CD4-positive, alpha-beta T cell treated with Interleukin-12 subunit alpha and Interleukin-12 subunit beta, for 1 hour (primary cell): ENCODE measurements at regions not wholly inside any gene's neighbourhood (a gene's known extent, or its start where the extent isn't known, plus 50 kb on each side); places are given as distances from the start of the nearest gene placed in this dataset.
"Not testable (repeated sequence)": the region's sequence is repeated elsewhere in the genome, so short reads cannot be mapped to it uniquely, and the experiment has no call there.

Source experiments
- DNase-seq: peaks from one replicate; pipeline ENCODE4 v3.0.0-alpha.2; 2020

DNA sequence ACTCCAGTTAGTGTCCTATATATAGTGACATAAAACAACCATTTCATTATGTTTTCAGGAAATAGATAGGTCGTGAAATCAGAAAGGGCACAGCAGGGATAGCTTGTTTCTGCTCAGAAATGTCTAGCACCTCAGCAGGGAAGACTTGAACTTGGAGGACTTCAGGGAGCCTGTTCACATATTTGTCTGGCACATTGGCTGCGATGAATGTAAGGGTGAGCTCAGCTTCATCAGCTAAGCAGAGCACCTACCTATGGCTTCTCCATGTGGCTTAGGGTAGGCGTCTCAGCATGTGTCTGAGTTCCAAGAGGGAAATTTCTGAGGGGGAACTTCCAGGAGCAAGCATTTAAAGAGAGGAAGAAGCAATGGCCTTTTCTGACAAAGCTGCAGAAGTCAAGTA, 126.2 kb downstream of the PCDH10 start:
- no peak for DNase-seq

GRCh38 chr4:133273401-133273800, 124.3 kb downstream of the PCDH10 start:
- no peak for DNase-seq

DNA sequence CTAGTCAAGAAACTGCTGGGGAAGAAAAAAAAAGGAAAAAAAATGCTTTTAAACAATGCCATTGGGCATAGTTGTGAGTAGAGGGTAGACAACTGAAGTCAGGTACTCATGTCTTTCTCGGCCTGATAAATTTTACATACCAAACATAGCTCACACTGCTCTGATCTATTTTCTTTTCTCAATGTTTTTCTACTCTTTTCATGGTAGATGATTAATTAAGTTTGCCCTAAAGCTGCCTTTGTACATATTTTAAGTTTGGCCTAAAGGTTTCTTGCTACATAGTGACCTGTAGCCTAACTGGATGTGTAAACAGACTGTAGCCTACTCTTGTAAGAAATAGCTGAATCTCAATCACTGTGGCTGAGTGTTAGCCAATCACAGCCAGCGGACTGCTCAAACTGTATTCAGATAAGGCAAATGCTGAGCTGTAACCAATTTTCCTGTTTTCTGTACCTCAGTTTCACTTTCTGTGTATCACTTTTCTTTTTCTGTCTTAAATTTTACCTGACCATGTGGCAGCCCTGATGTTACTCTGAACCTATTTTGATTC, 121.0 kb downstream of the PCDH10 start:
- no peak for DNase-seq

DNA sequence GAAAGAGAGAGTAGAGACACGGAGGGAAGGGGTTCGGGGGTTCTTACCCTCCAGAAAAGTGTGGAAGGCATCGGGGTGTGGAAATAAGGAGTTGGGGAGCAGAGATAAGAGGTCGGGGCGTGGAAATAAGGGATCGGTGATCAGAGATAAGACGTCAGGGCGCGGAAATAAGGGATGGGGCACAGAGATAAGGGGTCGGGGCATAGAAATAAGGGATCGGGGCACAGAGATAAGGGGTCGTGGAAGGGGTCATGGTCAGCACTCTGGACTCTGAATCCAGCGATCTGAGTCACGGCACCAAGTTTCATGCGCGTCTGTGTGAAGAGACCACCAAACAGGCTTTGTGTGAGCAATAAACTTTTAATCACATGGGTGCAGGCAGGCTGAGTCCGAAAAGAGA, 119.1 kb downstream of the PCDH10 start:
- no peak for DNase-seq

- DNase-seq, result not testable (repeated sequence)
Measured at GRCh38 chr4:133267506-133267905, 118.4 kb downstream of the PCDH10 start.

DNA sequence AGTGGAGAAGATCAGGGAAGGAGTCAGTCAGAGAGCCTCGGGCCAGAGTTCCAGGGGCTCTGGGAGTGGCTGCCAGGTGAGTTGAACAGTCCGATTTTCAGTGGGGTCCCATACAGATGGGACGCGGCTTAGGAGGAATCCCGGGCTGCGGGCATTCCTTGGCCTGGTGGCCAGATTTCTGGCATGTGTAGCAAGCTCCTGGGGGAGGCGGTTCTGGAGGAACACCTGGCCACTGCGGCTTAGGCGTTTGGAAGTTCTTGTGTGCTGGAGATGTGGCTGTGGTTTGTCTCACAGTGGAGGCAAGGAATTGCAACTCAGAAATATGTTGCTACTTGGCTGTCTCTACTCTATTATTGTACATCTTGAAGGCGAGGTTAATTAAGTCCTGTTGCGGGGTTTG, 117.9 kb downstream of the PCDH10 start:
- DNase-seq, result not testable (repeated sequence)

- DNase-seq, result not testable (repeated sequence)
Measured at GRCh38 chr4:133264251-133264650, 115.2 kb downstream of the PCDH10 start.

DNA sequence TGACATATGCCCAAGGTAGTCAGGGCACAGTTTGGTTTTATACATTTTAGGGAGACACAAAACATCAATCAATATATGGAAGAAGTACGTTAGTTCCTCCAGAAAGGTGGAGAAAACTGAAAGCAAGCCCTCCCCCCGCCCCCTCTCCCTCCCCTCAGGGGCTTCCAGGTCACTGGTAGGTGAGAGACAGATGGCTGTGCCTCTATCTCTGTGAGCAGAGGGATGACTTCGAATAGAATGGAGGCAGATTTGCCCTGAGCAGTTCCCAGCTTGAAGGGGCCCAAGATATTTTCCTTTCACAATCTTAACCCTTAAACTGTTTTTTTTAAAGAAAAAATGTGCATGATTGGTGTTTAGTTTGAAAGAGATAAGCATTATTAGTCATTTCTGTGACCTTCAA, 114.0 kb downstream of the PCDH10 start:
- DNase-seq, result no peak

DNA sequence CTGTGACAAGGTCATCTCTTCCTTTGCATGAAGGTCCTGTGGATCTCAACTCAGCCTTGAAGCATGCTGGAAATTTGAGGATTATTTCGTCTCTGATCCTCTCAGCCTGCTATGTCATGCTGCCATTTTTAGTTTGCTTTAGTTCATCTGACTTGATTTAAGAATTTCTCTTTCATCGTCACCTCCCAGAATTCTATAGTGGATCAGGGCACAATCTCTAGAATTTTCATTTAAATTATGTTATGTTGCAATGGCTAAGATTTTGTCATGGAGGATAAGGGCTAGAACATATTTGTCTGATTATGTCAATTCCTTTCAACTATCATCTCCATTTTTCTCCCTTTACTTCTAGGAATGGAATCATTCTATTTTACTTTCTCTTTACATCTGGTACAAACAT, 98.8 kb downstream of the PCDH10 start:
- DNase-seq, result no peak

- DNase-seq, result no peak
Measured at GRCh38 chr4:133245226-133245625, 96.1 kb downstream of the PCDH10 start.
